ENCODE measurements at regions not wholly inside any gene's neighbourhood (a gene's known extent, or its start where the extent isn't known, plus 50 kb on each side); places are given as distances from the start of the nearest gene placed in this dataset.
A peak's percentile ranks its signal among the peaks of the same experiment; 100 is the strongest.

DNA sequence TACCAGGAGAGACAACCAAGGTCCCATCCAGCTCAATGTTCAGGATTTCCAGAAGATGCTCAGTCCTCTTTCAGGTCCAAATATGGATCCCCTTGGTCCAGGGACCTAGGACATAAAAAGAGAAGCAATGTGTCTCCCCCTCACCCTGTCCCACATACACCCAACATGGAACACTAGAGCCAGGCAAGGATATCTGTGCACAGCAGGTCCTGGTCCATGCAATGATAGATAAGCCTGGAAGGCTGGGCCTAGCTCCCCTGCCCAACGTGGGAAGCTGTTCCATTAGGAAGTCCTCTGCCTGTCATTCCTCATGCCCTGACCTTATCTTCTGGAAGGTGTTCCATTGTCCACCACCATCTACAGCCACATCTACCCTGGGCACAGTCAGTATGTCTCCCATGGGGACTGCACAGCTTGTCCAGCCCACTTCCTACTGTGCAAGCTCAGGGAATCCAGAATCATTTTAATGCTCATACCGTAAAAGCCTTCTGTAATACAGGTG is 1434.8 kb downstream of the TBC1D22A start:
- no peak for DNase-seq (ENCODE audit: low spot score)

GRCh38 chr22:48192920-48193319 is 1430.5 kb downstream of the TBC1D22A start:
- no peak for DNase-seq (ENCODE audit: low spot score)

GRCh38 chr22:48192071-48192470 is 1429.6 kb downstream of the TBC1D22A start:
- no peak for DNase-seq (ENCODE audit: low spot score)

- DNase-seq (ENCODE audit: low spot score), result peak; percentile 37
Observed at GRCh38 chr22:48188231-48188721, 1425.8 kb downstream of the TBC1D22A start.

- DNase-seq (ENCODE audit: low spot score), result no peak
Observed at GRCh38 chr22:48187356-48187755, 1424.9 kb downstream of the TBC1D22A start.

GRCh38 chr22:48186146-48186790 is 1423.8 kb downstream of the TBC1D22A start:
- no peak for DNase-seq (ENCODE audit: low spot score)

GRCh38 chr22:48185071-48186055 is 1422.9 kb downstream of the TBC1D22A start:
- no peak for DNase-seq (ENCODE audit: low spot score)

GRCh38 chr22:48182846-48183805 is 1420.7 kb downstream of the TBC1D22A start:
- DNase-seq (ENCODE audit: low spot score), result no peak

GRCh38 chr22:48182031-48182430 is 1419.6 kb downstream of the TBC1D22A start:
- no peak for DNase-seq (ENCODE audit: low spot score)

DNA sequence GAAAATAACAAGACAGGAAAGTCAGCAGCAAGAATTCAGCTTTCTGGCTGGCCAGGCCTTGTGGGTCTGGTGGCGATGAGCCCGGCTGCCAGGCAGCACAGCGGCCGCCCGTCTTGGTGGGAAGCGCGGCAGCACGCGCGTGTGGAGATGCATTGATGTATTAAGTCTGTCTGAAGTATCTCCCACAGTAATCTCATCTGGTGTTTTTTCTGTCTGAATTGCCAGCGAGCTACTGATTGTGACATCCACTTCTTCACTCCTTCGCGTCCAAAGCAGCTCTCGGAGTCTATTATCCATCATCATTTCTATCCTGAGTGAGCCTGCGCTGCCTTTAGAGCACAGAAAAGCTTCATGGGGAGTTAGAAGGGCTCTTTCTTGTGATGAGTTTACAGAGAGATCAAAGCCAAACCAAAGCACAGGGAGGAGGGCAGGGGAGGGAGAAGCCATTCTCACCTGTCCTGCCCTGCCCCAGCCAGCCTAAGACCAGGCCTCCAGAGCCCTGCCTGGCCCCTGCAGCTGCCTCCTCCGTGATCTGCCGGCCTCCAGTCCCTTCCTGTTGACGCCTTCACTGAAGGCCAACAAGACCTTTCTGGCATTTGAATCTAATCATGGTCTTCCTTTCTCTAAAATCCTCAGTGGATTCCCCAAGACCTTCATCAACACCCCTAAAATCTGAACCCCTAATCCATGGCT is 1419.0 kb downstream of the TBC1D22A start:
- DNase-seq (ENCODE audit: low spot score), result no peak

DNA sequence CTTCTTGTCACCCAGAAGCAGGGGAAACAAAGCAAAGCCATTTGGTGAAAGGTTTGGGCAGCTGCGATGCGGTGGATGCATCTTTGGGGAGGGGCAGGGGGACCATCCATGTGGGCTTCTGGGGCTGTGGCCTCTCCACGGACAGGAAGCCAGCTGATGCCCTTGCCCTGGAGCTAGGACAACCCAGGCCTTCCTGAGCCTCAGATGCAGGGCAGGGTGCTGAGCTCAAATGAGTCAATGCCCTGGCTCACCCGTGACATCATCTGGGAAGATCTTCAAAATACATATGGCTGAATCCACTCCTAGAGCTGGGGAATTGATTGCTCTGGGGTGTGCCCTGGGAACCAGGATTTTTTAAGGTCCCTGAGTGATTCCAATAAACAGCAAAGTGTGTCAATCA is 1418.2 kb downstream of the TBC1D22A start:
- peak; percentile 60 for DNase-seq (ENCODE audit: low spot score)

GRCh38 chr22:48179571-48180546 is 1417.4 kb downstream of the TBC1D22A start:
- DNase-seq (ENCODE audit: low spot score), result no peak

DNA sequence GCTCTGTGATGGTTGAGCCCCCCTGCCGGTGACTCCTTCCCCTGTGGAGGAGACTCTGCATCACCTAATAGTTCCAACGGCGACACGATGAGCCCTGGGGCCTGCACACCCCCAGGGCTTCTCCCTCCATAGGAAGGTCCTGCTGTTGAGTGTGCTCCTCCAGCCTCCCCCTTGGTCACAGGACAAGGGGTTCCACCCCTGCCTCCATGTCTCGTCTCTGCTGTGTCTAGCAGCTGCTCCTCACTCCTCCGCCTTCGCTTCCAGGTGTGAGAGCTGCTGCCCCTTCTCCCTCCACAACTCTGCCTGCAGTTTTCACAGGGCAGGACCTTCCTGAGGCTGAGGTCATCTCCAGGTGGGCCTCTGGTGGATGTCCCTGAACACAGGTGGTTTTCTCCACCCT is 1416.1 kb downstream of the TBC1D22A start:
- no peak for DNase-seq (ENCODE audit: low spot score)

DNA sequence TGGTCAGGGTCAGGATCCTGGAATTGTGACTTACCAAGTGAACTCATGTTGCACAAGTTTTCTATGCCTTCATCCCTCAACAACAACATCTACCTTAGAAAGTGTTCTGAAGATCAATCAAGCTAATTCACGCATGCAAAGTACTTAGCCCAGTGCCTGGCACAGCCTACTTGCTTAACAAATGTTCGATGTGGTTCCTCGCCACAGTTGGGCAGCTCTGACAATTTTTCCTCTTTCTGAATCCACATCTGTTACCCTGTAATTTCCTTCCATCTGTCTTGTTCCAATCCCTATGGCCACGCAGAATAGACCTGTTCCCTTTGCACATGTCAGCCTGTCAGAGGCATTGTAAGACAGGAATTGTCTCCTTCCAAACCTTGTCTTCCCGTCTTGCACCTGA is 1415.2 kb downstream of the TBC1D22A start:
- DNase-seq (ENCODE audit: low spot score), result no peak

GRCh38 chr22:48175721-48176120 is 1413.3 kb downstream of the TBC1D22A start:
- no peak for DNase-seq (ENCODE audit: low spot score)

DNA sequence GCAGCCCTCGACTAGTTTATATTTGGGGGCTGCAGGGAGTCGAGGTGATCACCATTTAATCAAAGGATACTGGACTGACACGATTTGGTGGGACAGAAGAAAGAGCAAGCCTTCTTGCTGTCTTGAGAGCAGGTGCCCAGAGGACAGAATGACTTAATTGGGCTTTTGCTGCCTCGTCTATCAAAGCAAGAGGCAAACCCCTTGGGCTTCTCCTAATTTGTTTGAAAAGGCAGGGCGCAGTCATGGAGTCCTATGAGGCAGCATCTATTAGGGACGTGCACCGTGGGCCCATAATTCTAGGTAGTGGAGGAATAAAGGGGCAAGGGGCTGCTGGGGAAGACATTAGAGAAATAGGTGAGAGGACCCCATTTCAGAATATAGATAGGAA is 1411.3 kb downstream of the TBC1D22A start:
- no peak for DNase-seq (ENCODE audit: low spot score)

DNA sequence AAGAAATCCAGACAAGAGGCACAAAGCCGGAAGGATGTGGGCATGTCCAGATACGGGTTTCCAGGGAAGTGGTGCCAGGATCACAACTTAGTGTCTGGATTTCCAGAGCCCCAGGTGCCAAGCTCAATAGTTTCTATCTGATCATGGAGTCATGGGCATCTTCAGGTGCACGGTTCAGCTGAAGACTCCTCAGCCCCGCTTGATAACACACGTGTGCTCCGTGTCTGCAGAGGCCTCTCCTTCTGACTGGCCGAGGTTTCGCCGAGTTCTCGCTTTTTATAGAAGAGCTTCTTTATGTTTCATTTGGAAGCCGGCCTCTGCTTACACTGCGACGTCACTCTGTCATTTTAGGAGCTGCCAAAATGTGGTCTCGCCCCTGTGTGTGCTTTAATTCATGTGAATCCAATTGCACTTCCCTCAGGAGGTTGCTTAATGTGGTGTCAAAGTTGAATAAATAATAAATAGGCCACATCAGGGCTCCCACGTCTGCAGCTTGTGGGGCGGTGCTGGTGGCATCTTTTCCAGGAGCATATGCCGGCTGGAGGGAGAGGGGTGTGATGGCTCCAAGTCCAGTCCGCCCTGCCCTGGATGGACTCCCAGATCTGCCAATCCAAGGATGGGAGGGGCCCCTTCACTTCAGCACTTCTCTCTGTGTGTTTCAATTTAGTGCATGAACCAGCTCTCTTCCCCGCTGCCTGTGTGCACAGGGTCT is 1410.8 kb downstream of the TBC1D22A start:
- no peak for DNase-seq (ENCODE audit: low spot score)

DNA sequence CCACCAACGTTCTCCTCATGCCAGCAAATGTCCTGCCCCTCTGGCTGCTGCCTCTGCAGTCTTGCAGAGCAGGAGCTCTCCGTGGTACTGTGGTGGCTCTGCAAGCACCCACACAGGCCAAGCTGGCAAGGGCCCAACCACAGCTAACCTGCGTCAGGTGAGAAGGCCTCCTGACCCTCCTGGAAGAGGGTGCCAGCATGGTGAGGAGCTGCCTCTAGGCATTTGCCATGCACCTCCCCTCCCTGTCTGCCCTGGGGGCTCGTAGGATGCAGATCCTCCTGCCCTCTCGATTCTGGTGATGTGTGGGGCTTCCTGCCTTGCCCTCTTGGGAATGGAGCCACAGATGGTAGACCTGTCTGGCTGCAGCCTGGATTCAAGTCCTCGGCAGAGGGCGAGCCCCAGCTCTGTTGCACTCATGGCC is 1408.8 kb downstream of the TBC1D22A start:
- DNase-seq (ENCODE audit: low spot score), result no peak

- DNase-seq (ENCODE audit: low spot score), result no peak
Observed at GRCh38 chr22:48169227-48169626, 1406.8 kb downstream of the TBC1D22A start.
